Nephron progenitor cell (in vitro differentiated cells): ENCODE measurements at regions not wholly inside any gene's neighbourhood (a gene's known extent, or its start where the extent isn't known, plus 50 kb on each side); places are given as distances from the start of the nearest gene placed in this dataset.
A peak's percentile ranks its signal among the peaks of the same experiment; 100 is the strongest.

ENCODE experiments used
- DNase-seq: peaks from one replicate; pipeline ENCODE4 v3.0.0; 2021
- H3K27ac Mint-ChIP-seq: 2 replicates; pipeline ENCODE4 v1.8.0; 2021; ENCODE audit warnings: mild to moderate bottlenecking, moderate library complexity, mixed read lengths
- H3K27me3 Mint-ChIP-seq: 2 replicates; pipeline ENCODE4 v1.8.0; 2021; ENCODE audit warnings: mild to moderate bottlenecking, low read depth, mixed read lengths; ENCODE audit not compliant: poor library complexity
- H3K36me3 Mint-ChIP-seq: 2 replicates; pipeline ENCODE4 v1.8.0; 2021; ENCODE audit warnings: low read depth, mixed read lengths
- H3K4me1 Mint-ChIP-seq: 2 replicates; pipeline ENCODE4 v1.8.0; 2021; ENCODE audit warnings: mixed read lengths
- H3K4me3 Mint-ChIP-seq: 2 replicates; pipeline ENCODE4 v1.8.0; 2021; ENCODE audit warnings: mild to moderate bottlenecking, moderate library complexity, mixed read lengths
- H3K9me3 Mint-ChIP-seq: 2 replicates; pipeline ENCODE4 v1.8.0; 2021; ENCODE audit warnings: mild to moderate bottlenecking, moderate library complexity, mixed read lengths
- TF ChIP-seq, protein P1 (sequence below): fragments of 200-600 bp; sonication (generic); IDR thresholded peaks from 2 replicates; pipeline ENCODE4 v1.5.0; 2021; ENCODE audit warnings: antibody characterized with exemption

DNA sequence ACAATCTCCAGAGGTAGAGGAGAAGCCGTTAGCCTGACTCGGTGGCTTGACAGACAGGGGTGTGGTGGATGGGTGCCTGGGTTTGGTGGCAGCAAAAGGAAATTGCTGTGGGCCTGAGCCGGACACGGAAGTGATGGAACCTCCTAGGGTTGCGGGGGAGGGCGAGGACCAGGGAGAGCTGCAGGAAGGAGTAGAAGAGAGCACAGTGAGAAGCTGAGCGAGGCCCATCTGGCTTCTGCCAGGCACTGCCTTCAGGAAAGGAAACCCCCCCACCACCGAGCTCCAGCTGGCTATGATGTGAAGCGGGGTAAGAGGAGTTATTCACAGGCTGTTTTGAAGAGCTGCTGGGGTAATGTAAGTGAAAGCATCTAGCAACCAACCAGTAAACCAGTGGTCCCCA, 134.6 kb downstream of the TSN start:
- TF ChIP-seq, protein P1, sequence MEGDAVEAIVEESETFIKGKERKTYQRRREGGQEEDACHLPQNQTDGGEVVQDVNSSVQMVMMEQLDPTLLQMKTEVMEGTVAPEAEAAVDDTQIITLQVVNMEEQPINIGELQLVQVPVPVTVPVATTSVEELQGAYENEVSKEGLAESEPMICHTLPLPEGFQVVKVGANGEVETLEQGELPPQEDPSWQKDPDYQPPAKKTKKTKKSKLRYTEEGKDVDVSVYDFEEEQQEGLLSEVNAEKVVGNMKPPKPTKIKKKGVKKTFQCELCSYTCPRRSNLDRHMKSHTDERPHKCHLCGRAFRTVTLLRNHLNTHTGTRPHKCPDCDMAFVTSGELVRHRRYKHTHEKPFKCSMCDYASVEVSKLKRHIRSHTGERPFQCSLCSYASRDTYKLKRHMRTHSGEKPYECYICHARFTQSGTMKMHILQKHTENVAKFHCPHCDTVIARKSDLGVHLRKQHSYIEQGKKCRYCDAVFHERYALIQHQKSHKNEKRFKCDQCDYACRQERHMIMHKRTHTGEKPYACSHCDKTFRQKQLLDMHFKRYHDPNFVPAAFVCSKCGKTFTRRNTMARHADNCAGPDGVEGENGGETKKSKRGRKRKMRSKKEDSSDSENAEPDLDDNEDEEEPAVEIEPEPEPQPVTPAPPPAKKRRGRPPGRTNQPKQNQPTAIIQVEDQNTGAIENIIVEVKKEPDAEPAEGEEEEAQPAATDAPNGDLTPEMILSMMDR, result no peak
- Mint-ChIP-seq H3K9me3 (peaks cover 13% of the 10 kb centered on the region), H3K4me3 (no peak overlapping the region), H3K27me3 (peaks cover 6% of the 10 kb centered on the region), H3K4me1 (peaks cover 11% of the 10 kb centered on the region), H3K36me3 (no peaks in the 10 kb centered on the region), H3K27ac (no peak overlapping the region)
- DNase-seq, result no peak

DNA sequence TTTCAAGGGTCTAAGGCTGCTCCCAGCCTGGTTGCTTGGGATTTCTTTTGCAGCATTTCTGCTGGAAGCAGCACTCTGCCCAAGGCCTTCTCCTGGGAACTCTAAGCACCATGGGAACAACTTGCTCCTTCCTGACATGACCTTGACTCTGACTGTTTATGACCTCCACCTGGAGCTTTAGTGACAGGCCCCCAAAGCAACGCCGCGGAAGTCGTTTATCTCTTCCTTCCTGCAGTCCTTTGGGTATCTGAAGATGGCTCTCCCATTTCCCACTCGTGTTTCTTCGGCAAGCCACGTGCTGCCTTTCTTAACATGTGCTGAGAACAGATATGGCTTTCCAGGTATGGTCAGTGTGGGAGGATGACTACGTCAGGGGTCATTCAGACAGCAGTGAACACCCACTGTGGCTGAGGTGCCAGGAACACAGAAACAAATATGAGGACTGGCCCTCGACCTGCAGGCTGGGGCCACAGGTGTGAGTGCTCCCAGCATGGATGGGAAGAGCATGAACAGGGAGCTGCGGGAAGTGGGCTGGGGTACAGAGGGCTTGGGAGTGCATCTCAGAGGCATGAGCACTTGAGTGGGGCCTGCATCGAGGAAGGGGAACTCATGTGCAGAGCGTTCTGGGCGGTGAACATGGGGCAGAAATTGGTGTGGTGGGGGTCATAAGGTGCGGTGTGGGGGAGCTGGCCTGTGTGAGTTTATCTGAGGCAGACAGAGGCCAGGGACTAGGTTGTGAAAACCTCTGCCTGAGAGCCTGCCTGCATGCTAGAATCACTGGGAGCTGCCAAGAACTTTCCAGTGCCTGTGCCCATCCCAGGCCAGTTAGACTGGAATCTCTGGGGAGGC, 140.5 kb downstream of the TSN start:
- no peaks in the 10 kb centered on the region for H3K36me3 Mint-ChIP-seq
- peaks cover 13% of the 10 kb centered on the region for H3K9me3 Mint-ChIP-seq
- H3K4me3 Mint-ChIP-seq, result no peak overlapping the region
- DNase-seq, result no peak
- no peak overlapping the region for H3K27ac Mint-ChIP-seq
- H3K4me1 Mint-ChIP-seq, result peaks cover 10% of the 10 kb centered on the region
- TF ChIP-seq, protein P1, result no peak
- no peaks in the 10 kb centered on the region for H3K27me3 Mint-ChIP-seq

DNA sequence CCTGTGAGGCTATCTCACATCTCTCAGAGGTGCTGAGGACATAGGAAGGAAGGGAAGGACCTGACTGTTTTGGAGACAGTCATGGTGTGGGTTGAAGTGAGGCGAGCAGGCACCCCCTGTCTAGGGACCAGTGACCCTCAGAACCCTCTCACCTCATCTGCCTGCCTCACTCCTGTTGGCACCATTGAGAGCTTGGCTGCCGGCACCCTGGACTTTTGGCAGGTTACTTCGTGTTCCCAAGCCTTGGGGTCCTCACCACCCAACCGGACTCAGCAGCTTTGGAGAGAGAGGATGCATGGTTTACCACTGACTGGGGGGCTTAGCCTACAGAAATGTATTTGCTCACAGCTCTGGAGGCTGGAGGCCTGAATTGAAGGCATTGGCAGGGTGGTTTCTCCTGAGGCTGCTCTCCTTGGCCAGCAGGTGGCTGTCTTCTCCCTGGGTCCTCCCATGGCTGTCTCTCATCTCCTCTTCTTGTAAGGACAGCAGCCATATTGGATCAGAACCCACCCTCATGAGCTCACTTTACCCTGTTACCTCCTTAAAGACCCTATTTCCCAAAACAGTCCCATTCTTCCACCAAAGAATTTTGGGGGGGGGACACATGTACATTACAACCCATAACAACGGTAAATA, 142.0 kb downstream of the TSN start:
- Mint-ChIP-seq H3K4me3 (no peak overlapping the region), H3K27ac (no peak overlapping the region), H3K9me3 (peaks cover 4% of the 10 kb centered on the region), H3K36me3 (no peaks in the 10 kb centered on the region), H3K4me1 (peaks cover 12% of the 10 kb centered on the region), H3K27me3 (peaks cover 7% of the 10 kb centered on the region)
- DNase-seq, result peak; percentile 19
- TF ChIP-seq, protein P1, result peak; percentile 44

DNA sequence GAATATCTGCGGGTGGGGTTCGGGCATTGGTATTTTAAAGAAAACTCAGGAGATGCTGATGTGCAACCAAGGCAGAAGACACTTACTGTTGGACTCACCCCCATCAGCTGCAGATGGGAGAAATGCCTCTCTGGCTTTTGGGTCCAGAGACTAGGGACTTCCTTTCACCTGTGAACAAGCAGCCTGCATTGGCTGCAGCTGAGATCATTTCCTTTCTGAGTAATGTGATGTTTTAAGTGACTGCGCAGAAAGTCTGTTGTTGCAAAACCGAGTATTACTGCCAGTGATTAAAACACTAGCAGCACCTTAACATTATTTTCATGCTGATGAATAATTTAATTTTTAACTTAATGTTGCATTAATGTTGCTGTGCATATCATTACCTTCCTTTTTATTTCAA, 143.0 kb downstream of the TSN start:
- TF ChIP-seq, protein P1, result no peak
- Mint-ChIP-seq H3K9me3 (peaks cover 4% of the 10 kb centered on the region), H3K4me3 (no peak overlapping the region), H3K36me3 (no peaks in the 10 kb centered on the region), H3K4me1 (peaks cover 22% of the 10 kb centered on the region), H3K27me3 (peaks cover 12% of the 10 kb centered on the region), H3K27ac (no peak overlapping the region)
- no peak for DNase-seq

DNA sequence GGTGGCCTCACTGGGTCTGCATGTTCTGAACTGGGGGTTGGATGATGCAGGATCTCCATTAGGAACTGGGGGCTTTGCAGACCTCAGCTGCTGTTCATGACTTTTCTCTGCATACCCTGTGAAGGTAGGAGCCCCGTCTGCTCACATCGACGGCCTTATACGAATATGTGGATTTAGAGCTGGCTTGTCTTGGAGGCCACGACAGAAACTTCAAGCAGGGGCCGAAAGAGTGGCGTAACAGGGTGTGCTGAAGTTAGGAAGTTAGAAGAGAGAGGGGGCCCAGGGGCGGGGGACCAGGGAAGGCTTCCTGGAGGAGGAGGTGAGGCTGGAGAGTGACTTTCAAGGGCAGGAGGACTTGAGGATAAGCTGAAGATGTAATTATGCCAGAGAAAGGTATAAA, 144.9 kb downstream of the TSN start:
- Mint-ChIP-seq H3K27me3 (peaks cover 12% of the 10 kb centered on the region), H3K9me3 (no peaks in the 10 kb centered on the region), H3K36me3 (no peaks in the 10 kb centered on the region), H3K4me1 (peaks cover 22% of the 10 kb centered on the region), H3K27ac (no peak overlapping the region), H3K4me3 (no peak overlapping the region)
- no peak for DNase-seq
- TF ChIP-seq, protein P1, result no peak
